ENCODE measurements at regions not wholly inside any gene's neighbourhood (a gene's known extent, or its start where the extent isn't known, plus 50 kb on each side); places are given as distances from the start of the nearest gene placed in this dataset.
"Not testable (repeated sequence)": the region's sequence is repeated elsewhere in the genome, so short reads cannot be mapped to it uniquely, and the experiment has no call there.

GRCh38 chr6:51049983-51050877 is 231.6 kb downstream of the TFAP2B start:
- no peak overlapping the region for H2AK5ac ChIP-seq (ENCODE audit: low read length)
- no peak overlapping the region for H3K18ac ChIP-seq (ENCODE audit: low read length)
- H3K23ac ChIP-seq (ENCODE audit: low read length) = no peak overlapping the region
- H3K9me3 ChIP-seq (ENCODE audit: insufficient read depth, low read depth, low read length) = no peaks in the 10 kb centered on the region
- H3K79me2 ChIP-seq (ENCODE audit: control insufficient read depth, insufficient read depth, low read length, poor library complexity) = no peaks in the 10 kb centered on the region
- H2BK120ac ChIP-seq (ENCODE audit: insufficient read depth, low read length, poor library complexity) = no peak overlapping the region
- no peak overlapping the region for H3K4me2 ChIP-seq (ENCODE audit: low read length)
- H2BK12ac ChIP-seq (ENCODE audit: low read length) = no peak overlapping the region
- H3K14ac ChIP-seq (ENCODE audit: low read length) = no peak overlapping the region
- no peaks in the 10 kb centered on the region for H3K79me1 ChIP-seq (ENCODE audit: low read length)
- H3K27ac ChIP-seq (ENCODE audit: low read depth, low read length) = no peak overlapping the region
- WGBS (ENCODE audit: extremely low coverage, insufficient coverage, insufficient read length) = no CpG with 5 or more reads among the region's 2 CpGs
- H2BK5ac ChIP-seq (ENCODE audit: low read depth, low read length, poor library complexity) = no peak overlapping the region
- no peak for DNase-seq
- H2AFZ ChIP-seq (ENCODE audit: insufficient read depth, low read length, poor library complexity) = no peak overlapping the region
- H3K4me3 ChIP-seq (ENCODE audit: low read depth, low read length) = no peak overlapping the region
- H3K27me3 ChIP-seq (ENCODE audit: insufficient read depth, low read length) = no peaks in the 10 kb centered on the region
- H4K12ac ChIP-seq (ENCODE audit: low read depth, low read length) = no peak overlapping the region
- no peak overlapping the region for H4K8ac ChIP-seq (ENCODE audit: low read depth, low read length)
- H3K4me1 ChIP-seq (ENCODE audit: control insufficient read depth in 1 of 2, insufficient read depth in 2 of 2, low read length in 2 of 2) = no peaks in the 10 kb centered on the region
- H3K36me3 ChIP-seq (ENCODE audit: control insufficient read depth in 1 of 2, insufficient read depth in 2 of 2, low read length in 2 of 2) = no peaks in the 10 kb centered on the region
- no peak overlapping the region for H4K91ac ChIP-seq (ENCODE audit: low read depth, low read length)
- H3K4ac ChIP-seq (ENCODE audit: low read depth, low read length) = no peak overlapping the region
- no peak overlapping the region for H3K9ac ChIP-seq (ENCODE audit: low read length)

- not testable (repeated sequence) for H4K8ac ChIP-seq (ENCODE audit: low read depth, low read length); H3K9me3 ChIP-seq (ENCODE audit: insufficient read depth, low read depth, low read length); H4K91ac ChIP-seq (ENCODE audit: low read depth, low read length); H3K4me2 ChIP-seq (ENCODE audit: low read length); H2AK5ac ChIP-seq (ENCODE audit: low read length); H3K18ac ChIP-seq (ENCODE audit: low read length); H2BK12ac ChIP-seq (ENCODE audit: low read length); DNase-seq; H3K27ac ChIP-seq (ENCODE audit: low read depth, low read length); H3K27me3 ChIP-seq (ENCODE audit: insufficient read depth, low read length); H2BK120ac ChIP-seq (ENCODE audit: insufficient read depth, low read length, poor library complexity); H3K4ac ChIP-seq (ENCODE audit: low read depth, low read length); H3K79me2 ChIP-seq (ENCODE audit: control insufficient read depth, insufficient read depth, low read length, poor library complexity); H2BK5ac ChIP-seq (ENCODE audit: low read depth, low read length, poor library complexity); H3K14ac ChIP-seq (ENCODE audit: low read length); H3K4me1 ChIP-seq (ENCODE audit: control insufficient read depth in 1 of 2, insufficient read depth in 2 of 2, low read length in 2 of 2); H3K4me3 ChIP-seq (ENCODE audit: low read depth, low read length); H3K23ac ChIP-seq (ENCODE audit: low read length); H3K79me1 ChIP-seq (ENCODE audit: low read length); H2AFZ ChIP-seq (ENCODE audit: insufficient read depth, low read length, poor library complexity); H3K36me3 ChIP-seq (ENCODE audit: control insufficient read depth in 1 of 2, insufficient read depth in 2 of 2, low read length in 2 of 2); H3K9ac ChIP-seq (ENCODE audit: low read length); H4K12ac ChIP-seq (ENCODE audit: low read depth, low read length)
- no CpG with 5 or more reads among the region's 2 CpGs for WGBS (ENCODE audit: extremely low coverage, insufficient coverage, insufficient read length)
Observed at GRCh38 chr6:51052716-51053115, 234.0 kb downstream of the TFAP2B start.

DNA sequence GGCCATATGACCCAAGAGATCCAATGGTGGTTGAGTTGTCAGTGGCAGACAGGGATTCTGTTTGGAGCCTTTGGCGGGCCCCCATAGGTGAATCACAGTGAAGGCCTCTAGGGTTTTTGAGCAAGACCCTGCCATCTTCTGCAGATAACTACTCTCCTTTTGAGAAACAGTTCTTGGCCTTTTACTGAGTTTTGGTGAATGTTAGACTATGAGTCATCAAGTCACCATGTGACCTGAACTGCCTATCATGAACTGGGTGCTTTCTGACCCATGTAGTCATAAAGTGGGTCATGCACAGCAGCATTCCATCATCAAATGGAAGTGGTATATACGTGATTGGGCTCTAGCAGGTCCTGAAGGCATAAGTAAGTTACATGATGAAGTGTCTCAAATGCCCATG is 236.6 kb downstream of the TFAP2B start:
- not testable (repeated sequence) for H3K79me1 ChIP-seq (ENCODE audit: low read length); DNase-seq; H2AFZ ChIP-seq (ENCODE audit: insufficient read depth, low read length, poor library complexity); H3K18ac ChIP-seq (ENCODE audit: low read length); H3K79me2 ChIP-seq (ENCODE audit: control insufficient read depth, insufficient read depth, low read length, poor library complexity); H3K27ac ChIP-seq (ENCODE audit: low read depth, low read length); H3K4me1 ChIP-seq (ENCODE audit: control insufficient read depth in 1 of 2, insufficient read depth in 2 of 2, low read length in 2 of 2); H2AK5ac ChIP-seq (ENCODE audit: low read length); H4K91ac ChIP-seq (ENCODE audit: low read depth, low read length); H3K36me3 ChIP-seq (ENCODE audit: control insufficient read depth in 1 of 2, insufficient read depth in 2 of 2, low read length in 2 of 2); H3K4me2 ChIP-seq (ENCODE audit: low read length); H2BK5ac ChIP-seq (ENCODE audit: low read depth, low read length, poor library complexity); H2BK120ac ChIP-seq (ENCODE audit: insufficient read depth, low read length, poor library complexity); H3K4ac ChIP-seq (ENCODE audit: low read depth, low read length); H3K23ac ChIP-seq (ENCODE audit: low read length); H3K9ac ChIP-seq (ENCODE audit: low read length); H3K27me3 ChIP-seq (ENCODE audit: insufficient read depth, low read length); H3K14ac ChIP-seq (ENCODE audit: low read length); H2BK12ac ChIP-seq (ENCODE audit: low read length); H3K4me3 ChIP-seq (ENCODE audit: low read depth, low read length); H3K9me3 ChIP-seq (ENCODE audit: insufficient read depth, low read depth, low read length); H4K8ac ChIP-seq (ENCODE audit: low read depth, low read length); H4K12ac ChIP-seq (ENCODE audit: low read depth, low read length)
- no CpG with 5 or more reads among the region's 2 CpGs for WGBS (ENCODE audit: extremely low coverage, insufficient coverage, insufficient read length)

DNA sequence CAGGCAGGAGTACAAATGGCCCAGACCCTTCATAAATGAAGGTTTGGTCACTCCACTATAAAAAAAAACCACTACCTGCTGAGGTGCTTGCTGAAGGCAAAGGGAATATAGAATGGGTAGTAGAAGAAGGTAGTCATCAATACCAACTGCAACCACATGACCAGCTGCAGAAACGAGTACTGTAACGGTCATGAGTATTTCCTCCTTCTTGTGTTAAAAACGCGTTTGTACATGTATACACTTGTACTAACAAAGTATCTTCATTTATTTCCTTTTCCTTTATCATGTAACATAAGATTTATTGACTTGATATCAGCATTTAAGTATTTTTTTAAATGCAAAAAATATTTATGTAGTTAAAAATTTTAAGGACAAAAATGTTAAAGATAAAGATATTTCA is 238.6 kb downstream of the TFAP2B start:
- no peak overlapping the region for H3K4me3 ChIP-seq (ENCODE audit: low read depth, low read length)
- H3K18ac ChIP-seq (ENCODE audit: low read length) = no peak overlapping the region
- no peak overlapping the region for H2AK5ac ChIP-seq (ENCODE audit: low read length)
- no peak overlapping the region for H2BK12ac ChIP-seq (ENCODE audit: low read length)
- H2AFZ ChIP-seq (ENCODE audit: insufficient read depth, low read length, poor library complexity) = no peak overlapping the region
- no peaks in the 10 kb centered on the region for H3K79me1 ChIP-seq (ENCODE audit: low read length)
- WGBS (ENCODE audit: extremely low coverage, insufficient coverage, insufficient read length) = no CpG with 5 or more reads among the region's 4 CpGs
- H3K4me2 ChIP-seq (ENCODE audit: low read length) = no peak overlapping the region
- no peak overlapping the region for H3K9ac ChIP-seq (ENCODE audit: low read length)
- H3K4ac ChIP-seq (ENCODE audit: low read depth, low read length) = no peak overlapping the region
- H3K79me2 ChIP-seq (ENCODE audit: control insufficient read depth, insufficient read depth, low read length, poor library complexity) = no peaks in the 10 kb centered on the region
- H3K23ac ChIP-seq (ENCODE audit: low read length) = no peak overlapping the region
- H4K91ac ChIP-seq (ENCODE audit: low read depth, low read length) = no peak overlapping the region
- H3K36me3 ChIP-seq (ENCODE audit: control insufficient read depth in 1 of 2, insufficient read depth in 2 of 2, low read length in 2 of 2) = no peaks in the 10 kb centered on the region
- H3K4me1 ChIP-seq (ENCODE audit: control insufficient read depth in 1 of 2, insufficient read depth in 2 of 2, low read length in 2 of 2) = no peaks in the 10 kb centered on the region
- no peak overlapping the region for H3K27ac ChIP-seq (ENCODE audit: low read depth, low read length)
- no peak for DNase-seq
- no peak overlapping the region for H2BK5ac ChIP-seq (ENCODE audit: low read depth, low read length, poor library complexity)
- no peak overlapping the region for H3K14ac ChIP-seq (ENCODE audit: low read length)
- no peaks in the 10 kb centered on the region for H3K9me3 ChIP-seq (ENCODE audit: insufficient read depth, low read depth, low read length)
- no peaks in the 10 kb centered on the region for H3K27me3 ChIP-seq (ENCODE audit: insufficient read depth, low read length)
- H2BK120ac ChIP-seq (ENCODE audit: insufficient read depth, low read length, poor library complexity) = no peak overlapping the region
- H4K12ac ChIP-seq (ENCODE audit: low read depth, low read length) = no peak overlapping the region
- no peak overlapping the region for H4K8ac ChIP-seq (ENCODE audit: low read depth, low read length)

All from trophoblast cell (in vitro differentiated cells and primary cell).